Activated gamma-delta T cell treated with anti-CD3 and anti-CD28 coated beads, Interleukin-2, amount 50 U/mL, for 16 hours (primary cell): ENCODE measurements at regions not wholly inside any gene's neighbourhood (a gene's known extent, or its start where the extent isn't known, plus 50 kb on each side); places are given as distances from the start of the nearest gene placed in this dataset.

Experiments used
- DNase-seq: peaks from one replicate; pipeline ENCODE4 v3.0.0-alpha.2; 2020; ENCODE audit warnings: low read depth

GRCh38 chr3:94259291-94259690 is 196.4 kb downstream of the NSUN3 start:
- no peak for DNase-seq

- DNase-seq: no peak
Measured at GRCh38 chr3:94269763-94270162, 206.9 kb downstream of the NSUN3 start.

GRCh38 chr3:94272016-94272415 is 209.2 kb downstream of the NSUN3 start:
- DNase-seq: no peak

GRCh38 chr3:94280958-94281357 is 218.1 kb downstream of the NSUN3 start:
- no peak for DNase-seq

- no peak for DNase-seq
Measured at GRCh38 chr3:94285872-94286271, 223.0 kb downstream of the NSUN3 start.

- DNase-seq: no peak
Measured at GRCh38 chr3:94291686-94292085, 228.8 kb downstream of the NSUN3 start.

- no peak for DNase-seq
Measured at GRCh38 chr3:94292151-94292550, 229.3 kb downstream of the NSUN3 start.

- DNase-seq: no peak
Measured at GRCh38 chr3:94293793-94294195, 230.9 kb downstream of the NSUN3 start.

- DNase-seq: no peak
Measured at GRCh38 chr3:94294806-94295205, 231.9 kb downstream of the NSUN3 start.

- DNase-seq: no peak
Measured at GRCh38 chr3:94299716-94300115, 236.9 kb downstream of the NSUN3 start.

GRCh38 chr3:94301366-94301765 is 238.5 kb downstream of the NSUN3 start:
- no peak for DNase-seq

GRCh38 chr3:94303266-94303665 is 240.4 kb downstream of the NSUN3 start:
- DNase-seq: no peak

GRCh38 chr3:94303897-94304296 is 241.0 kb downstream of the NSUN3 start:
- DNase-seq: no peak

- DNase-seq: no peak
Measured at GRCh38 chr3:94304954-94305353, 242.1 kb downstream of the NSUN3 start.

GRCh38 chr3:94305835-94306611 is 243.2 kb downstream of the NSUN3 start:
- DNase-seq: no peak

GRCh38 chr3:94307588-94307987 is 244.7 kb downstream of the NSUN3 start:
- DNase-seq: no peak

- no peak for DNase-seq
Measured at GRCh38 chr3:94308767-94309166, 245.9 kb downstream of the NSUN3 start.

- no peak for DNase-seq
Measured at GRCh38 chr3:94310341-94311135, 247.7 kb downstream of the NSUN3 start.

- DNase-seq: no peak
Measured at GRCh38 chr3:94311651-94312050, 248.8 kb downstream of the NSUN3 start.

GRCh38 chr3:94314218-94314883 is 251.5 kb downstream of the NSUN3 start:
- no peak for DNase-seq

- no peak for DNase-seq
Measured at GRCh38 chr3:94317017-94317416, 254.2 kb downstream of the NSUN3 start.

- no peak for DNase-seq
Measured at GRCh38 chr3:94323596-94323995, 260.7 kb downstream of the NSUN3 start.

- DNase-seq: no peak
Measured at GRCh38 chr3:94331831-94332230, 269.0 kb downstream of the NSUN3 start.
